ENCODE measurements at regions not wholly inside any gene's neighbourhood (a gene's known extent, or its start where the extent isn't known, plus 50 kb on each side); places are given as distances from the start of the nearest gene placed in this dataset.

DNA sequence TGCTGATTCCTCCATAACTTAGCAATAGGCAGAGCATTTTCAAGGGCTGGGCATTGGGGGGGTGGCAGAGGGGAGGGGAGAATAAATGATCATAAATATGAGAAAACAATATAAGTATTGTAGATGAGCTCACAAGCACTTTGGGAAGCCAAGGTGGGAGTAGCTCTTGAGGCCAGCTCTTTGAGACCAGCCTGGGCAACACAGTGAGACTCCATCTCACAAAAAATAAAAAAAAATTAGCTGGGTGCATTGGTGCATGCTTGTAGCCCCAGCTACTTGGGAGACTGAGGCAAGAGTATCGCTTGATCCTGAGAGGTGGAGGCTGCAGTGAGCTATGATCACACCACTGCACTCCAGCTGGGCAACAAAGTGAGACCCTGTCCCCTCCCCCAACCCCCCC, 75.9 kb downstream of the MYCN start:
- H3K36me3 ChIP-seq (ENCODE audit: insufficient read depth, insufficient read length, low read length), result no peaks in the 10 kb centered on the region
- TF ChIP-seq YY1 (IDR thresholded peaks at IDR 0.05; ENCODE audit: insufficient read depth, insufficient read length) (no peak), ZNF274 (IDR thresholded peaks at IDR 0.05; ENCODE audit: low read depth, low read length) (no peak), SUZ12 (IDR thresholded peaks at IDR 0.05; ENCODE audit: extremely low read depth, insufficient read depth, insufficient read length) (no peak)
- no peak overlapping the region for H3K4me3 ChIP-seq (ENCODE audit: insufficient read length, low read depth)
- H3K27me3 ChIP-seq (ENCODE audit: insufficient read depth, insufficient read length), result no peaks in the 10 kb centered on the region
- H3K9ac ChIP-seq (ENCODE audit: insufficient read length, low read depth), result no peak overlapping the region
- no peak for DNase-seq (ENCODE audit: low read depth, low spot score)
- H3K4me1 ChIP-seq (ENCODE audit: insufficient read depth, insufficient read length), result no peaks in the 10 kb centered on the region
- H3K9me3 ChIP-seq (ENCODE audit: insufficient read depth, low read length), result no peaks in the 10 kb centered on the region

DNA sequence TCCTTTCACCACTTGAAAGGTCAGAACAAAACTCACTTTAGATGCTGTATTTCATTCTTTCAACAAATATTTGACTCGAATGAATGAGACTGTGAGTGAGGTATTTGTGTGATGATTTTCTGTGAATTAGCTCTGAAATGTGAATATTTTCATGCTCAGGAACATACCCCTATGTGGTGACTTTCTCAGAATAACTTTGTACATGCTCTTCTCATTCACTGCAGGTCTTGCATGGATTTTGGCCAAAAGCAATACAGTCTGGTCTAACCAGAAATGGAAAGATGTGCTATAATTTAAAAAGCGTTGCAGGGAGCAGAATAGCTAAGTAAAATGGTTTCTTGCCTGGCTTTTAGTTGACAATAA, 75.5 kb downstream of the MYCN start:
- TF ChIP-seq ZNF274 (IDR thresholded peaks at IDR 0.05; ENCODE audit: low read depth, low read length) (no peak), YY1 (IDR thresholded peaks at IDR 0.05; ENCODE audit: insufficient read depth, insufficient read length) (no peak), SUZ12 (IDR thresholded peaks at IDR 0.05; ENCODE audit: extremely low read depth, insufficient read depth, insufficient read length) (no peak)
- DNase-seq (ENCODE audit: low read depth, low spot score), result no peak

DNA sequence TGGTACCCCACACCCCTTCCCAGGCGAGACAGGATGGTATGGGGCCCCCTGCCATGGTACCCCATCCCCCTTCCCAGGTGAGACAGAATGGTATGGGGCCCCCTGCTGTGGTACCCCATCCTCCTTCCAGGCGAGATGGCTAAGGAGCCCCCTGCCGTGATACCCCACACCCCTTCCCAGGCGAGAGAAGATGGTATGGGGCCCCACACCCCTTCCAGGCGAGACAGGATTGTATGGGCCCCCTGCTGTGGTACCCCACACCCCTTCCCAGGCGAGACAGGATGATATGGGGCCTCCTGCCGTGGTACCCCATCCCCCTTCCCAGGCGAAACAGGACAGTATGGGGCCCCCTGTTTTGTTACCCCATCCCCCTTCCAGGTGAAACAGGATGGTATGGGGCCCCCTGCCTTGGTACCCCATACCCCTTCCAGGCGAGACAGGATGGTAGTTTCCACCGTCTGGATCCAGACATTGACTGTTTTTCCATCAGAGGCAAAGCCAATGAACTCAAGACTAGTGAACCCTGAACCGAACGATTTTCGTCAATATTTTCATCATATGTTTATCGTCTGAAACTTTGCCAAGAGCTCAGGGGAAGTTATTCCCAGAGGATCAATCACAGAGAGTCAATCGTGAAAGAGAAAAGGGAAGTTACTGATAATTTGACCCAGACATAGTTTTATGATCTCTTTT, 75.0 kb downstream of the MYCN start:
- Histone ChIP-seq H3K9me3 (ENCODE audit: insufficient read depth, low read length) (no peaks in the 10 kb centered on the region), H3K36me3 (ENCODE audit: insufficient read depth, insufficient read length, low read length) (no peaks in the 10 kb centered on the region), H3K9ac (ENCODE audit: insufficient read length, low read depth) (no peak overlapping the region), H3K27me3 (ENCODE audit: insufficient read depth, insufficient read length) (no peaks in the 10 kb centered on the region), H3K4me1 (ENCODE audit: insufficient read depth, insufficient read length) (no peaks in the 10 kb centered on the region), H3K4me3 (ENCODE audit: insufficient read length, low read depth) (no peak overlapping the region)
- TF ChIP-seq SUZ12 (IDR thresholded peaks at IDR 0.05; ENCODE audit: extremely low read depth, insufficient read depth, insufficient read length) (no peak), YY1 (IDR thresholded peaks at IDR 0.05; ENCODE audit: insufficient read depth, insufficient read length) (no peak)
- no peak for DNase-seq (ENCODE audit: low read depth, low spot score)

More for the DNA sequence above, 75.5 kb downstream of the MYCN start:
- Histone ChIP-seq H3K4me3 (ENCODE audit: insufficient read length, low read depth) (no peak overlapping the region), H3K9me3 (ENCODE audit: insufficient read depth, low read length) (no peaks in the 10 kb centered on the region), H3K36me3 (ENCODE audit: insufficient read depth, insufficient read length, low read length) (no peaks in the 10 kb centered on the region), H3K9ac (ENCODE audit: insufficient read length, low read depth) (no peak overlapping the region), H3K27me3 (ENCODE audit: insufficient read depth, insufficient read length) (no peaks in the 10 kb centered on the region), H3K4me1 (ENCODE audit: insufficient read depth, insufficient read length) (no peaks in the 10 kb centered on the region)

DNA sequence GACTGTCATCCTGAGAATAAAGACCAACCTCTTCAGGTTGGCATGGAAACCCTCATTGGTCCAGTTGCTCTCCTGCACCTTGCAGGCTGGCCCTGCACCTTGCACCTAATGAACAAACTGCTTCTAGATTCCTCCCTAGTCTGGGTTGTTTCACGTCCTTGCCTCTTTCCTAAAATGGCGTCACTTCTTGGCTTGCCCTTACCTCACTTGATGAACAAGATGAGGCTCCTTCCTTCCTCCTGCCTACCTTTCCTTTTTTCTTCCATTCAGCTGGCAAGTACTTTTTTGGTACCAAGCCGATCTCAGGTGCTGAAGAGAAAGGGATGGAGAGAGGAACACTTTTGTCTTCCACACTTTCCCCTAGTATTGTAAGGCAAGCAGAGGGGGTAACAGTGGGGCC, 74.5 kb downstream of the MYCN start:
- H3K36me3 ChIP-seq (ENCODE audit: insufficient read depth, insufficient read length, low read length), result no peaks in the 10 kb centered on the region
- H3K27me3 ChIP-seq (ENCODE audit: insufficient read depth, insufficient read length), result no peaks in the 10 kb centered on the region
- TF ChIP-seq ZNF274 (IDR thresholded peaks at IDR 0.05; ENCODE audit: low read depth, low read length) (no peak), SUZ12 (IDR thresholded peaks at IDR 0.05; ENCODE audit: extremely low read depth, insufficient read depth, insufficient read length) (no peak), YY1 (IDR thresholded peaks at IDR 0.05; ENCODE audit: insufficient read depth, insufficient read length) (no peak)
- H3K4me3 ChIP-seq (ENCODE audit: insufficient read length, low read depth), result no peak overlapping the region
- H3K4me1 ChIP-seq (ENCODE audit: insufficient read depth, insufficient read length), result no peaks in the 10 kb centered on the region
- no peaks in the 10 kb centered on the region for H3K9me3 ChIP-seq (ENCODE audit: insufficient read depth, low read length)
- no peak overlapping the region for H3K9ac ChIP-seq (ENCODE audit: insufficient read length, low read depth)
- no peak for DNase-seq (ENCODE audit: low read depth, low spot score)

DNA sequence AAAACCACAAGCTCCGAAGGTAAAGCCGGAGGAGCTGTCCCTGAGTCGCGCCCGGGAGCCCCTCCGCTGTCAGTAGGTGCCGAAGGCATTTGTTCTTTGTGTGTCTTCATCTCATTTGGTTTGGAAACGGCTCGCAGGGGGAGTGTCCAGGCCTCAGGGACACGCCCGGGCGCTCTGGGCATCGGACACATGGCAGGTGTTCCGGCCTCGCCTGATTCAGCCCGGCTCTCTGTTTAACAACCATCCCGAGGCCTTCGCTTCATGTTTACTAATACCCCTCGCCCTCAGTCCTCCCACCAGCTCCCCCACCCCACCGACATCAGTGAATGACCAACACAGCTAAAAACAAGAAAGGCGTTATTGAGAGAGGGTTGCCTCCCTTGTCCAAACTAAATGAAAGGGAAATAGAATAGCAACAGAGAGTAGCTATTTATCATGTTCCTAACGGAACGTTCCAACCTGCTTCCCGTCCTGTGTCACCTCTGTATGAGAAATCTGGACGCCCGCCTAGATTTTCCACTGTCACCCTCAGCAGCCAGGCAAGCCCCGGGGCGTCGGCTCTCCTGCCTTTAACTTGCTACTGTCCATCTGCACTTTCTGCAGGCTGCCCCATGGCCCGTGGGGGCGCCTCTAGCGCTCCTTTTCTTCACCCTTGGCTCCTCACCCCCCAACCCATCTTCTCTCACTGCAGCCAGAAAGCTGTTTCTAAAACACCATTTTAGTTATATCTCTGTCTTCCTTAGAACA, 73.9 kb downstream of the MYCN start:
- Histone ChIP-seq H3K4me1 (ENCODE audit: insufficient read depth, insufficient read length) (no peaks in the 10 kb centered on the region), H3K27me3 (ENCODE audit: insufficient read depth, insufficient read length) (no peaks in the 10 kb centered on the region), H3K4me3 (ENCODE audit: insufficient read length, low read depth) (no peak overlapping the region), H3K9ac (ENCODE audit: insufficient read length, low read depth) (no peak overlapping the region), H3K9me3 (ENCODE audit: insufficient read depth, low read length) (no peaks in the 10 kb centered on the region), H3K36me3 (ENCODE audit: insufficient read depth, insufficient read length, low read length) (no peaks in the 10 kb centered on the region)
- TF ChIP-seq ZNF274 (IDR thresholded peaks at IDR 0.05; ENCODE audit: low read depth, low read length) (no peak), SUZ12 (IDR thresholded peaks at IDR 0.05; ENCODE audit: extremely low read depth, insufficient read depth, insufficient read length) (no peak), YY1 (IDR thresholded peaks at IDR 0.05; ENCODE audit: insufficient read depth, insufficient read length) (no peak)
- no peak for DNase-seq (ENCODE audit: low read depth, low spot score)

DNA sequence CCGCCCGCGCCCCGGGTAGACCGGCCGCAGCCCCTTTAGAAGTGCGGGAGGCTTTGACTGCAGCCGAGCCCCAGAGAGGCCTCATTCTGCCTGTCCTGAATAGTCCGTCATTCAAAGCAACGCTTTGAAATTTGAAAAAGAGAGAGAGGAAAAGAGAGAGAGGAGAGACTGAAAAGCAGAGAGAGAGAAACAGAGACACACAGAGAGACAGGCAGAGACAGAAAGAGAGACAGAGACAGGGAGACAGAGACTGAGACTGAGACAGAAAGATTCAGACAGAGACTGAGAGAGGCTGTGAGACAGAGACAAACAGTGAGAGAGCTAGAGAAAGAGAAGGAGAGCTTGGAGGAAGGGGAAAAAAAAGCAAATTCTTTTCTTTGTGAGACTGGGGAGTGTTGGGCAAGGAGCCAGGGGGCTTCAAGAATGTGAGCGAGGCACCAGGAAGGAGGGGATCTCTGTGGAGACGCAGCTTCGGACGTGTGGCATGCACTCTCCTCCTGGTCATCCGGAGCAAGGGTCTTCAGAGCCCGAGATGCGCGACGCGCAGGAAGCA, 73.1 kb downstream of the MYCN start:
- H3K9ac ChIP-seq (ENCODE audit: insufficient read length, low read depth), result peak overlapping the region; percentile 10
- TF ChIP-seq ZNF274 (IDR thresholded peaks at IDR 0.05; ENCODE audit: low read depth, low read length) (no peak), SUZ12 (IDR thresholded peaks at IDR 0.05; ENCODE audit: extremely low read depth, insufficient read depth, insufficient read length) (no peak), YY1 (IDR thresholded peaks at IDR 0.05; ENCODE audit: insufficient read depth, insufficient read length) (no peak)
- no peak for DNase-seq (ENCODE audit: low read depth, low spot score)

DNA sequence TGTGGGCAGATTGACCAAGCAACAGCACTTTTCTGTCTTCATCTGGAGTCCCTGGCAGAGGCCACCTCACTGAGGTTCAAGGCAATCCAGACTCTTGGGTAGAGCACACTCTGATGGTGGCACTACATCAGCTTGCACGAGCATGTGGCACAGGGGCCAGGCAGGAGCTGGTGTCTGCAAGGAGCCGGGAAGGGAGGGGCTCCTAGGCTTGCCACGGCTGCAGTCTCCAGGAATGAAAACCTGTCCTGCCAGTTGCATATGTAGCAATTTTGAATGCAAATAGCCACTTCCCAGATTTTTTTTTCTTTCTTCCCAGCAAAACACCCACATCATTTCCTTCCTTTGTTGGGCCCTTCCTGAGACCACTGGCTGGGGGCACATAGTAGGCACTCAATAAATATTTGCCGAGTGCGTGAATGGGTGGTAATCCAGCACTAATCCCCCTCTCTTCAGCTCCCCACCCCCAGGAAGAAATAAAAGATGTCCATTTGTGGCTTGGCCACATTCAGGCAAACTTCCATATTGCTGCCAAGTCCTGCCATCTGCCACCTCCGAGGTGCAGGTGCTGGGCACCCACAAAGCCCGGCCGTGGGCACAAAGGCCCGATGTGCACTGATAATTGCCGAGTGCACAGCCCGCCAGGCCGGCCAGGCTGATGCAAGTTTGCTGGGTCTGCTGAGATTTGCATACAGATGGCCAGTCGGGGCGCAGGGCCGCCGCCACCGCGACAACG, 72.4 kb downstream of the MYCN start:
- no peaks in the 10 kb centered on the region for H3K4me1 ChIP-seq (ENCODE audit: insufficient read depth, insufficient read length)
- no peak overlapping the region for H3K4me3 ChIP-seq (ENCODE audit: insufficient read length, low read depth)
- H3K9ac ChIP-seq (ENCODE audit: insufficient read length, low read depth), result peak overlapping the region; percentile 10
- H3K9me3 ChIP-seq (ENCODE audit: insufficient read depth, low read length), result no peaks in the 10 kb centered on the region
- no peak for DNase-seq (ENCODE audit: low read depth, low spot score)
- TF ChIP-seq ZNF274 (IDR thresholded peaks at IDR 0.05; ENCODE audit: low read depth, low read length) (no peak), YY1 (IDR thresholded peaks at IDR 0.05; ENCODE audit: insufficient read depth, insufficient read length) (no peak), SUZ12 (IDR thresholded peaks at IDR 0.05; ENCODE audit: extremely low read depth, insufficient read depth, insufficient read length) (no peak)
- H3K27me3 ChIP-seq (ENCODE audit: insufficient read depth, insufficient read length), result no peaks in the 10 kb centered on the region
- no peaks in the 10 kb centered on the region for H3K36me3 ChIP-seq (ENCODE audit: insufficient read depth, insufficient read length, low read length)

More for the DNA sequence above, 73.1 kb downstream of the MYCN start:
- Histone ChIP-seq H3K4me1 (ENCODE audit: insufficient read depth, insufficient read length) (no peaks in the 10 kb centered on the region), H3K36me3 (ENCODE audit: insufficient read depth, insufficient read length, low read length) (no peaks in the 10 kb centered on the region), H3K9me3 (ENCODE audit: insufficient read depth, low read length) (no peaks in the 10 kb centered on the region), H3K27me3 (ENCODE audit: insufficient read depth, insufficient read length) (no peaks in the 10 kb centered on the region), H3K4me3 (ENCODE audit: insufficient read length, low read depth) (no peak overlapping the region)
